Mammary epithelial cell (primary cell): ENCODE measurements at regions not wholly inside any gene's neighbourhood (a gene's known extent, or its start where the extent isn't known, plus 50 kb on each side); places are given as distances from the start of the nearest gene placed in this dataset.

Experiments
- CTCF ChIP-seq, 2 donors: IDR thresholded peaks in 1 of 2; conservative IDR thresholded peaks in 1 of 2; 2 replicates each; pipeline ENCODE4 v1.5.1; 2011 to 2012; ENCODE audit warnings: inconsistent platforms in 2 of 2, low read length in 2 of 2, mild to moderate bottlenecking in 2 of 2, control low read depth in 1 of 2, low read depth in 1 of 2; ENCODE audit not compliant: insufficient read depth in 1 of 2; ENCODE audit errors: extremely low read depth in 1 of 2
- EZH2 ChIP-seq: IDR thresholded peaks from 2 replicates; pipeline ENCODE4 v1.6.1; 2012; ENCODE audit warnings: low read length, inconsistent platforms, borderline replicate concordance

GRCh38 chr13:70798385-70798784 lies 690.1 kb upstream of the KLHL1 start:
- TF ChIP-seq CTCF (conservative IDR thresholded peaks at IDR 0.05 in 1 of 2, IDR thresholded peaks at IDR 0.05 in 1 of 2; ENCODE audit: extremely low read depth in 1 of 2, insufficient read depth in 1 of 2, low read depth in 1 of 2, low read length in 2 of 2) (no peak), EZH2 (no peak)
